NCI-H226 (cell line): ENCODE measurements at regions not wholly inside any gene's neighbourhood (a gene's known extent, or its start where the extent isn't known, plus 50 kb on each side); places are given as distances from the start of the nearest gene placed in this dataset.

ENCODE experiments used
- DNase-seq: peaks from one replicate; pipeline ENCODE4 v3.0.0-alpha.2; 2015

DNA sequence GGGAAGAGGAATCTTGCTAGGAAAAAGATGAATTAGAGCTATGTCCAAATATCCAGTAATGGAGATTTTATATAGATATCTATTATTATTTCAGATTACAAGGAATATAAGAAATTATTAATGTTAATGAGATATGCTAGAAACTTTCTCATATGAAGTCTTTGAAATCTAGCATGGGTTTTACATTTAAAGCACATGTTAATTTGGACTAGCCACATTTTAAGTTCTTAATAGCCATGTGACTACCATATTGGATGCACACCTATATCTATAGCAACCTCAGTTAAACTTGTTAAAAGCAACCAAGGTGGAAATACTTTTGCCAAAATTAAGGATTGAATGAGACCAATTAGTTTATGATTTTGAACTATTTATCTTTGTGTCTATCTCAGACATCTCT lies 86.7 kb upstream of the CNTNAP4 start:
- no peak for DNase-seq

DNA sequence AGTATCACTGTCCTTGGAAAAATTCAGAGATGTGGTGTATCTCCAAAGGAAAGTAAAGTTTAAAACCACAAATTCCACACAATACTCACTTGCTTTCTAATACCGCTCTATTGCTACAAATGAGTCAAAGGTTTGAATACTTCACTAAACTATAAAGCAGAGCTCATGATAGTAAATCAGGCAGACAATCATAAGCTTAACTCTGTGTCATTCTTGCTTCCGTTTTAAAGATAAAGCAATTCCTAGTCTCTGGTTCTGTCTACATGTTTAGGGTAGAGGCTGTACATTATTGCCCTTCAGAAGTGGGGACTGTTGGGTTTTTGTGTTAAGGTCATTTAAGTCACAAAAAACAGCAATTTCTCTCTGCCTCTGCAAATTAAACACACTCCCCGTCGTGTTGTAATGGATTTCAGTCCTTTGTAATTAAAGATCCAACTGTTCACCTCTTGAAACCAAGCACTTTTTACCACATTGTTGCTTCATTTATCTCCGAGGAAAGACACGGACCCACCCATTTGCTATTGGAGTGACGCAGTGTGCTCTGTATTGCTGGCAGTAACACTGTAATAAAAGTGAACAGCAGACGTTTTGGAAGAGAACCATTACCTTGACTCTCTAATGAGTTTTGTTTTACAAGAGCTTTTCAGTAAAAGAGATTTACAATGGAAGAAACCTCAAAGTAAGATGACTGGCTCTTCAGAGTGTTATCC lies 83.1 kb upstream of the CNTNAP4 start:
- DNase-seq, result no peak

GRCh38 chr16:76194616-76195015 lies 82.6 kb upstream of the CNTNAP4 start:
- no peak for DNase-seq

DNA sequence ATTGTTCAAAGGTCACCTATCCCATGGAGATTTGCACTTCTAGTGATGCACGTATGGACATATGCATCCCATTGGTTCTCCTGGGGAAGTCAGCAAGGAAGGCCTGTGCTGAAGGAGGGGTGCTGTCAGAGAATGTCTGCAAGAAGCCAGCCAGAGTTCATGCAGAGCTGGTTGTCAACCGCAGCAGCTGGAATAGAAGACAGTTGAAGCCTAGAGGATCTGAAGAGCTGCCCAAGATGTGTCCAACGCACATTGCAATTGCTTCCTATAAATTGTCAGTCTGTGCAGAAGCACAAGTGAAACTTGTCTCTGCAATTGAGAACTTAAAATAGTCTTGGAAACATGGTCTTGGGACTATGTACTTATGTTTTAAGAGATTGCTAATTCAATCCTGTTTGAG lies 82.1 kb upstream of the CNTNAP4 start:
- no peak for DNase-seq

DNA sequence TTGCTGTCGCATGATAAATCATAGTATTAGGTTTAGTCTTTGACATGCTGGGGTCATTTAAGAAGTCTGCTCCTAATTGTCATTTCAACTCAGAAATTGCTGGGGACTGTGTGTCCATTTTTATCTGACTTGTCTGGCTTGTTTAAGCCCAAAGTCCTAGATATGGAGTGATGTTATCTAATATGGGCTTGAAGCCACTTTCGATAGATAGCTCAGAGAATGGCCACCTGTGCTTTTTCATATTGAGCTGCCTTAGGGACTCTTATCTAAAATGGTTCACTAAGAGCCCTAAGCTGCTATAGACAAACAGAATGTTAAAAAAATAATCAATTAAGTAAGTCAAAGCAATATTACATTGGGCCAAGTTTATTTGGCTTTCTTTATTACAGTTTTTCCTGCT lies 81.6 kb upstream of the CNTNAP4 start:
- no peak for DNase-seq

DNA sequence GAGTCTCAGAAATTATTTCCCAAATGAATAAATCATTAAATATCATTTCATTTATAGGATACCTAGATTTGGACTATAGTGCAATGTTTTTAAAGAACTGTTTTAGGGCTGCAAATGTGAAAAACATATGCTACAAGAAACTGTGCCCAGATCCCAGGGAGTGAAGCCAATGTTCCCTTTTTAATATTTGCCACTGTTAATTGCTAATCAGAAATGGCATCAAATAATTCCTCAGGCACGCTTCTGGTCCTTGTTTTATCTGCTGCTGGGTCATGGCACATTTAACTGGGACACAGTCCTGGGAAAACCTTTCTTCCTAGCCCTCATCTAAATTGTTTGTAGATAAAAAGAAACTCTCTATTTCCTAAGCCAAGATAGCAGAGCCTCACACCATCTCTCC lies 79.3 kb upstream of the CNTNAP4 start:
- no peak for DNase-seq

- DNase-seq, result no peak
Measured at GRCh38 chr16:76199681-76200220, 77.5 kb upstream of the CNTNAP4 start.

DNA sequence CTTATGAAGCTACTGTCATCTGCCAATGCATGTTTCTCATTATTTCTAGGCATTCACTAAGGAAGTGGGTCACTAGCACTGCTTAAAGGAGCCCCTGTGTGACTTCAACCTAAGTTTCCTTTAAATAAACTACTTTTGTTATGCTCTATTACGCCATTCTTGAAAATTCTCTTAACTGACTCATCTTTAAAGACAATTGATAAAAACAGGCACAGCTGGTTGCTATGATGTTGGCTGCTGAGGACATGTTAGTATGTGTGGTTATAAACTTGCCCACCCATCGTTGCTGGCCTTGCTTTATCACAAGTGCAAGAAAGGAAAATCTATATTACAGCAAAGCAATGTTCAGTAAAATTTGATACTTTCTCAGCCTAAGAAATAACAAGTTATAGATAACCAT lies 75.8 kb upstream of the CNTNAP4 start:
- DNase-seq, result no peak

GRCh38 chr16:76204249-76204648 lies 73.0 kb upstream of the CNTNAP4 start:
- no peak for DNase-seq

DNA sequence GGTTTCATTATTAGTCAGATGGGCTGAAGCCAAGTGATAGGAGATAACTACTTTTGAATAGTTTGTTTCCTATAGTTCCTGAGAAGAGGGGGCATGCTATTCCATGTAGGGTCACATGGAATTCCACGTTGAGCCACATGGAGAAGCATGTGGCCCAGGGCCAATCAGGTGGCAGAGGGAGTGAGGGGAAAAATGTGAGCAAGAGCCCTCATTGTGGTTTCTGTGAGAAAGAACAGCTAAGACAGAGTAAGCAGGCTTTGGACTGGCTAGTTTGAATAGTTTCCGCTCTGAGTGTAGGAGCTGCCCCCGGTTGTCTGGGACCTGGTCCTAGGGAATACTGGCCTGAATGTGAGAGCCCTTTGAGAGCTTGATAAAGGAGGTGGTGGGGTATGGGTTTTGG lies 69.9 kb upstream of the CNTNAP4 start:
- no peak for DNase-seq

DNA sequence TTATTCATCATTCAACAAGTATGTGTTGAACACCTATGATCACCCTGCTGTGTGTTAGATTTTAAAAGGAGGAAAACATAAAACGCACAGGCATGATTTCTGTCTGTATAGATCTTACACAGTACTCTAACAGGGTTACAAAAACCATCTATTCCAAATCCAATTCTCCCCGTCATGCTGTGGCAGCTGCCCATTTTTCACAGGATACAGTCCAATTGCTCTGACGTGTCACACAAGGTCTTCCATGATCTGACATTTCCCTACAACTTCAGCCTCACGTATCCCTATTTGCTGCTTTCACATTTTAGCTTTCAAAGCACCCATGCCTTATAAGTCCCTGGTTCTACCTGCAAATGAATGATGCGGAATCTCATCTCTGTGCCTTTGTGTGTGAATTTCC lies 67.0 kb upstream of the CNTNAP4 start:
- DNase-seq, result no peak

DNA sequence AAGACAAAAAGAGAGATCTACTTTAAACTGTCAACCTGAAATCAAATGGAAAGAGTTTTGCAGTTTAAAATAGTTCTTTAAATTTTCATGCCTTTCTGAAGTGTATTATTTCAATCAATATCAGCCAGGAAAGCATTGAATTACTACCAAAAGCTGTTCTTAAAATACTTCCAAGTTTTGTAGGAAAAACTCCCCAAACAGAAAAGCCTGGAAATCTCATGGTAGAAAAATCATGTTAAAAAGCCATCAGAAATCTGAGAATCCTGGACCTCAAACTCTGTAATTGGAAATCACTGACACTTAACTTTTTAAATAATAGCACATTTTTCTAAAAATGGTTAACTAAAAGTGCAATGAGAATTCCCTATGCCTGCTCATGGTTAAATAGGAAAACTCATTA lies 63.3 kb upstream of the CNTNAP4 start:
- DNase-seq, result no peak

DNA sequence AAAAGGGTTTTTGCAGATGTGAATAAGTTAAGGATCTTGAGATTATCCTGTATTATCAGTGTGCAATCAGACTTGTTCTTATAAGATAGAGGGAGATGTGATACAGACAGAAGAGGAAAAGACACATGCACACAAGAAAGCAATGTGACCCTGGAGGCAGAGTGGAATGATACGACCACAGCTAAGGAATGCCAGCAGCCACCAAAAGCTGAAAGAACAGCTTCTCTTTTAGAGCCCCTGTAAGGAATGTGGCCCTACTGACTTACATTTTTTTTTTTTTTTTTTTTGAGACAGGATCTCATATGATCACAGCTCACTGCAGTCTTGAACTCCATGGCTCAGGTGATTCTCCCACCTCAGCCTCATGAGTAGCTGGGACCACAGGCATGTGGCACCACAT lies 62.3 kb upstream of the CNTNAP4 start:
- DNase-seq, result no peak

DNA sequence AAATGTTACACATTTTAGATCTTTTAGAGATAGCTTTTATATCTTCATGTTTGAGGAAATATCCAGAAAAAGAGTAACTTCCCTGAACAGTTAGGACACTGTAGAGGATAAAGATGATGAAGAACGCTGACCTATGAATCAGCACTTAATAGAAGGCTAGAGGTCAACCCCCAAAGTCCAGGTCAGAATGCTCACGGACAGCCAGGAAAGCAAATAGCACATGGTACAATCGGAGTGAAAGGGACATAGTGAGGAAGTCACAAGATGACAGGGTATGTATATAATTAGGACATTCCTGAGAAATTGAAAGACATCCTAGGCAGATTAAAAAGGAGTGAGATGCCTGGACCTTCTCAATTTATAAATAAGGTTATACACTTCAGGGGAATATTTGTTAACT lies 55.1 kb upstream of the CNTNAP4 start:
- DNase-seq, result no peak

DNA sequence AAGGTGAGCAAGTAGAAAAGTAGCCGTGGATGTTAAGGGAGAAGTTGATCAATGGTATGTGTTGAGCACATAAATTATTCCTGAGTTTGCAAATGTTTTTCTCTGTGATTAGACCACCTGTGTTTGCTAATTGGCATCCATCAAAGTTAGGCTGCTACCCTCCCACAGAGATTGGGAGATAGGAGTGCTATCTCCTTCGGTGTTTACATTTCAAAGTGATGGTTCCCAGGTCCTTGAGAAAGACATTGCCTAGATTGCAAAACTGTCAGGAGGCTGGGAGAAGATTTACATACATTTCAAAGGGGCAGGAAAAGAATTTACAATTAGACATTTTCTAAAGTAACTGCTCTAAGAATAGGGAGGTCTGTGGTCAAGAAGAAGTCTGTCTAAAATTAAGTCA lies 54.3 kb upstream of the CNTNAP4 start:
- DNase-seq, result no peak

- DNase-seq, result no peak
Measured at GRCh38 chr16:76226011-76226410, 51.2 kb upstream of the CNTNAP4 start.

- DNase-seq, result no peak
Measured at GRCh38 chr16:76226481-76226880, 50.7 kb upstream of the CNTNAP4 start.
